Esophagus muscularis mucosa (tissue), 4 donors: ENCODE measurements at regions not wholly inside any gene's neighbourhood (a gene's known extent, or its start where the extent isn't known, plus 50 kb on each side); places are given as distances from the start of the nearest gene placed in this dataset.

Source experiments
- EP300 ChIP-seq: sonication (generic); formaldehyde crosslinking; IDR thresholded peaks from one replicate; pipeline ENCODE4 v1.6.1; 2017; ENCODE audit warnings: antibody characterized with exemption
- POLR2A ChIP-seq: fragments of 450-650 bp; IDR thresholded peaks from one replicate; pipeline ENCODE4 v1.6.1; 2017; ENCODE audit warnings: antibody characterized with exemption, moderate library complexity, mild to moderate bottlenecking, low read depth
- POLR2AphosphoS5 ChIP-seq, 2 donors: sonication (generic); formaldehyde crosslinking; IDR thresholded peaks; one replicate each; pipeline ENCODE4 v1.6.1; 2017; ENCODE audit warnings: antibody characterized with exemption in 2 of 2
- TF ChIP-seq, protein P1 (sequence below), 3 experiments: fragments of 200-600 bp in 2 of 3; fragments of 450-650 bp in 1 of 3; sonication (generic) in 2 of 3; IDR thresholded peaks; one replicate each; pipeline ENCODE4 v1.5.1; 2017 to 2019; ENCODE audit warnings: antibody characterized with exemption in 3 of 3, mild to moderate bottlenecking in 2 of 3, moderate library complexity in 1 of 3

DNA sequence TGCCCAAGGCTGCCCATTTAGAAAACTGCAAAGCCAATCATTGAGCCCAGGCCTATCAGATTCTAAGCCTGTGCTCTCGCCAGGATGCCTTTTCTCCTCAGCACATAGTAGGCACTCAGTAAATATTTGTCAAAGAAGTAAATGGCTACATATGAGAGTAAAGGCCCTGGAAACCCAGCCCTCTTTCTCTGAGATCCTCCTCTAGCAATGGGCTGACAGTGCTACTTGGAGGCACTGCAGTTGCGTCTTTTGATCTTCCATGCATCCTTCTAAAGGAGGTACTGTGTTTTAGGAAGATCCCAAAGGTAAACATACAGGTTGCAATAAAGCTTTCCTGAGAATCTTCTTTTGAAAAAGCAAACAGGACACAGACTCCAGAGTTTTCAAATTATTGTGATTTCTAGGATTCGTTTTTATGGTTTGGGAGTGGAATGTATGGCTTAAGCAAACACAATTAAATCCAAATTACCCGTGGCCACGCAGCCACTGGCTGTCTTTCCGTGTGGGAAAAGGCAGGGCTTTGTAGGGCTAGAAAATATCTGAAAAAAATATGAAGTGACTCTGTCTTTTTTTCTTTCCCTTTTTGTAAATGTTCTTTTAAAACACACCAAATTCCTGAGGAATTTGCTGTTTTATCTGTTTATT, 151.3 kb upstream of the BMPER start:
- TF ChIP-seq POLR2A (no peak), POLR2AphosphoS5 (IDR thresholded peaks at IDR 0.05) (no peak), EP300 (no peak)
- TF ChIP-seq, protein P1, sequence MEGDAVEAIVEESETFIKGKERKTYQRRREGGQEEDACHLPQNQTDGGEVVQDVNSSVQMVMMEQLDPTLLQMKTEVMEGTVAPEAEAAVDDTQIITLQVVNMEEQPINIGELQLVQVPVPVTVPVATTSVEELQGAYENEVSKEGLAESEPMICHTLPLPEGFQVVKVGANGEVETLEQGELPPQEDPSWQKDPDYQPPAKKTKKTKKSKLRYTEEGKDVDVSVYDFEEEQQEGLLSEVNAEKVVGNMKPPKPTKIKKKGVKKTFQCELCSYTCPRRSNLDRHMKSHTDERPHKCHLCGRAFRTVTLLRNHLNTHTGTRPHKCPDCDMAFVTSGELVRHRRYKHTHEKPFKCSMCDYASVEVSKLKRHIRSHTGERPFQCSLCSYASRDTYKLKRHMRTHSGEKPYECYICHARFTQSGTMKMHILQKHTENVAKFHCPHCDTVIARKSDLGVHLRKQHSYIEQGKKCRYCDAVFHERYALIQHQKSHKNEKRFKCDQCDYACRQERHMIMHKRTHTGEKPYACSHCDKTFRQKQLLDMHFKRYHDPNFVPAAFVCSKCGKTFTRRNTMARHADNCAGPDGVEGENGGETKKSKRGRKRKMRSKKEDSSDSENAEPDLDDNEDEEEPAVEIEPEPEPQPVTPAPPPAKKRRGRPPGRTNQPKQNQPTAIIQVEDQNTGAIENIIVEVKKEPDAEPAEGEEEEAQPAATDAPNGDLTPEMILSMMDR (IDR thresholded peaks at IDR 0.05) = no peak
